ENCODE measurements at regions not wholly inside any gene's neighbourhood (a gene's known extent, or its start where the extent isn't known, plus 50 kb on each side); places are given as distances from the start of the nearest gene placed in this dataset.
"Not testable (repeated sequence)": the region's sequence is repeated elsewhere in the genome, so short reads cannot be mapped to it uniquely, and the experiment has no call there.

DNA sequence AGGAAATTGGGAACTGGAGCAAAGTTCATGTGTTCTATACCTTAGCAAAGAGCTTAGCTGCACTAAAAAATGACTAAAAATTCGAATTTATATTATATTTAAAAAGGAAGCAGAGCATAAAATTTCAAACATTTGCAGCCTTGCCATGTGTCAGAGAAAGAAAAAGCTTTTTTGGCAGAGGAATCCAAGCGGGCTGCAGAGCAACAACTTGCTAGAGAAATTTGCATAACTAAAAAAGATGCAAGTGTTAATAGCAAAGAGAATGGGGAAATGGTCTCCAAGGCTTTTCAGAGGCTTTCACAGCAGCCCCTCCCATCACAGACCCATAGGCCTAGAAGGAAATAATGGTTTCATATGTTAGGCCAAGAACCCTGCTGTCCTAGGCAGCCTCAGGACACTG is 1315.9 kb downstream of the DSC3 start:
- H3K36me3 ChIP-seq (ENCODE audit: insufficient read depth, low read length, poor library complexity, severe bottlenecking), result no peaks in the 10 kb centered on the region
- intact Hi-C loops (cut with micrococcal nuclease; ENCODE audit: unreplicated experiment), result no loop called here
- no peak for TF ChIP-seq EZH2 (IDR thresholded peaks at IDR 0.05; ENCODE audit: borderline replicate concordance, low read depth, low read length, poor library complexity, severe bottlenecking)
- no peaks in the 10 kb centered on the region for H3K4me1 ChIP-seq (ENCODE audit: insufficient read depth, low read length, poor library complexity, severe bottlenecking)
- BruUV-seq (replicated peaks), result no TSS peak
- H3K9me3 ChIP-seq (ENCODE audit: low read depth, low read length, poor library complexity, severe bottlenecking), result peaks cover 5% of the 10 kb centered on the region
- ChIA-PET CTCF (no interaction called here), POLR2A (ENCODE audit: low non-redundant PET) (no interaction called here)
- H3K27ac ChIP-seq (ENCODE audit: low read depth, low read length, poor library complexity, severe bottlenecking), result no peak overlapping the region
- H3K27me3 ChIP-seq (replicated peaks; ENCODE audit: insufficient read depth, low read depth, low read length, poor library complexity), result no peaks in the 10 kb centered on the region
- H3K4me3 ChIP-seq (ENCODE audit: low read depth, low read length, poor library complexity, severe bottlenecking), result no peak overlapping the region
- DNase-seq (ENCODE audit: low spot score), result no peak

DNA sequence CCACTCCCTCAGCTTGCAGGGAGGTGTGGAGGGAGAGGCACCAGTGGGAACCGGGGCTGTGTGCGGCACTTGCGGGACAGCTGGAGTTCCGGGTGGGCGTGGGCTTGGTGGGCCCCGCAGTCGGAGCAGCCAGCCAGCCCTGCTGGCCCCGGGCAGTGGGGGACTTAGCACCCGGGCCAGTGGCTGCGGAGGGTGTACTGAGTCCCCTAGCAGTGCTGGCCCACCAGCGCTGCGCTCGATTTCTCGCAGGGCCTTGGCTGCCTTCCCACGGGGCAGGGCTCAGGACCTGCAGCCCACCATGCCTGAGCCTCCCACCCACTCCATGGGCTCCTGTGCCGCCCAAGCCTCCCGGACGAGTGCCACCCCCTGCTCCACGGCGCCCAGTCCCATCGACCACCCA is 1319.1 kb downstream of the DSC3 start:
- H3K4me1 ChIP-seq (ENCODE audit: insufficient read depth, low read length, poor library complexity, severe bottlenecking); BruUV-seq (replicated peaks); intact Hi-C loops (cut with micrococcal nuclease; ENCODE audit: unreplicated experiment); H3K4me3 ChIP-seq (ENCODE audit: low read depth, low read length, poor library complexity, severe bottlenecking); H3K27me3 ChIP-seq (replicated peaks; ENCODE audit: insufficient read depth, low read depth, low read length, poor library complexity); DNase-seq (ENCODE audit: low spot score); POLR2A ChIA-PET (ENCODE audit: low non-redundant PET); CTCF ChIA-PET; H3K27ac ChIP-seq (ENCODE audit: low read depth, low read length, poor library complexity, severe bottlenecking); H3K36me3 ChIP-seq (ENCODE audit: insufficient read depth, low read length, poor library complexity, severe bottlenecking); H3K9me3 ChIP-seq (ENCODE audit: low read depth, low read length, poor library complexity, severe bottlenecking): not testable (repeated sequence)

DNA sequence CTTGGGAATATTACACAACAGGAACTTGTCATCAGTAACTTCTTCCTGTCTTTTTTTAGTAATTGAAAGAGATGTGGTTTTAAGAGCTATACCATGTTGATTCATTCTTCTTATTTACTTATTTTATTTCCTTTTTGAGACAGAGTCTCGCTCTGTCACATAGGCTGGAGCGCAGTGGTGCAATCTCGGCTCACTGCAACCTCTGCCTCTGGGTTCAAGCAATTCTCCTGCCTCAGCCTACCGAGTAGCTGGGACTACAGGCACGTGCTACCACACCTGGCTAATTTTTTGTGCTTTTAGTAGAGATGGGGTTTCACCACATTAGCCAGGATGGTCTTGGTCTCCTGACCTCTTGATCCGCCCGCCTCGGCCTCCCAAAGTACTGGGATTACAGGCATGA is 1326.6 kb downstream of the DSC3 start:
- POLR2A ChIA-PET (ENCODE audit: low non-redundant PET); BruUV-seq (replicated peaks); CTCF ChIA-PET: not testable (repeated sequence)

DNA sequence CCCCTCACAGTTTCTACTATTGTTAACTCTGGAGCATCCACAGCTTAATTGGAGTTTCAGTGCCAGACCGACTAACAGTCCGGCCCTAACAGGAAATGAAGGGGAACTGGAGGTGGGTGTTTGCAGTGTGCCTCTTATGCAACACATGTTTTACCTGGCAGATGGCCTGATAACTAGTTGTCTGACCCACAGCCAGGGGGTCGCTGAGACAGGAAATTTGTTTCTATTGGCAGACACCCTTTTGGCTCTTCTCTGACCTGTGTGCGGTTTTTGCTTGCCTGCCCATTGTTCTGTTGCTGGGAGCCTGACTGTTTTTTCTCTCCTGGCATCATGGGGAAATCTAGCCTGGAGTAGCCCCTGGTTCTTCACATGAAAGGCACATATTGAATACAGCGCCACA is 1329.8 kb downstream of the DSC3 start:
- Histone ChIP-seq H3K4me3 (ENCODE audit: low read depth, low read length, poor library complexity, severe bottlenecking) (no peak overlapping the region), H3K36me3 (ENCODE audit: insufficient read depth, low read length, poor library complexity, severe bottlenecking) (no peaks in the 10 kb centered on the region), H3K9me3 (ENCODE audit: low read depth, low read length, poor library complexity, severe bottlenecking) (no peaks in the 10 kb centered on the region), H3K27ac (ENCODE audit: low read depth, low read length, poor library complexity, severe bottlenecking) (no peak overlapping the region), H3K4me1 (ENCODE audit: insufficient read depth, low read length, poor library complexity, severe bottlenecking) (no peaks in the 10 kb centered on the region), H3K27me3 (replicated peaks; ENCODE audit: insufficient read depth, low read depth, low read length, poor library complexity) (no peaks in the 10 kb centered on the region)
- TF ChIP-seq, protein P1, sequence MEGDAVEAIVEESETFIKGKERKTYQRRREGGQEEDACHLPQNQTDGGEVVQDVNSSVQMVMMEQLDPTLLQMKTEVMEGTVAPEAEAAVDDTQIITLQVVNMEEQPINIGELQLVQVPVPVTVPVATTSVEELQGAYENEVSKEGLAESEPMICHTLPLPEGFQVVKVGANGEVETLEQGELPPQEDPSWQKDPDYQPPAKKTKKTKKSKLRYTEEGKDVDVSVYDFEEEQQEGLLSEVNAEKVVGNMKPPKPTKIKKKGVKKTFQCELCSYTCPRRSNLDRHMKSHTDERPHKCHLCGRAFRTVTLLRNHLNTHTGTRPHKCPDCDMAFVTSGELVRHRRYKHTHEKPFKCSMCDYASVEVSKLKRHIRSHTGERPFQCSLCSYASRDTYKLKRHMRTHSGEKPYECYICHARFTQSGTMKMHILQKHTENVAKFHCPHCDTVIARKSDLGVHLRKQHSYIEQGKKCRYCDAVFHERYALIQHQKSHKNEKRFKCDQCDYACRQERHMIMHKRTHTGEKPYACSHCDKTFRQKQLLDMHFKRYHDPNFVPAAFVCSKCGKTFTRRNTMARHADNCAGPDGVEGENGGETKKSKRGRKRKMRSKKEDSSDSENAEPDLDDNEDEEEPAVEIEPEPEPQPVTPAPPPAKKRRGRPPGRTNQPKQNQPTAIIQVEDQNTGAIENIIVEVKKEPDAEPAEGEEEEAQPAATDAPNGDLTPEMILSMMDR (conservative IDR thresholded peaks at IDR 0.05; ENCODE audit: low read depth, low read length), result no peak
- TF ChIP-seq EZH2 (IDR thresholded peaks at IDR 0.05; ENCODE audit: borderline replicate concordance, low read depth, low read length, poor library complexity, severe bottlenecking), result no peak
- CTCF ChIA-PET, result no interaction called here
- no peak for DNase-seq (ENCODE audit: low spot score)
- POLR2A ChIA-PET (ENCODE audit: low non-redundant PET), result no interaction called here
- intact Hi-C loops (cut with micrococcal nuclease; ENCODE audit: unreplicated experiment), result no loop called here
- no TSS peak for BruUV-seq (replicated peaks)

More for the DNA sequence above, 1326.6 kb downstream of the DSC3 start:
- DNase-seq (ENCODE audit: low spot score), result peak; percentile 37
- H3K27me3 ChIP-seq (replicated peaks; ENCODE audit: insufficient read depth, low read depth, low read length, poor library complexity); H3K27ac ChIP-seq (ENCODE audit: low read depth, low read length, poor library complexity, severe bottlenecking); H3K9me3 ChIP-seq (ENCODE audit: low read depth, low read length, poor library complexity, severe bottlenecking); intact Hi-C loops (cut with micrococcal nuclease; ENCODE audit: unreplicated experiment); H3K4me1 ChIP-seq (ENCODE audit: insufficient read depth, low read length, poor library complexity, severe bottlenecking); H3K36me3 ChIP-seq (ENCODE audit: insufficient read depth, low read length, poor library complexity, severe bottlenecking); H3K4me3 ChIP-seq (ENCODE audit: low read depth, low read length, poor library complexity, severe bottlenecking): not testable (repeated sequence)

DNA sequence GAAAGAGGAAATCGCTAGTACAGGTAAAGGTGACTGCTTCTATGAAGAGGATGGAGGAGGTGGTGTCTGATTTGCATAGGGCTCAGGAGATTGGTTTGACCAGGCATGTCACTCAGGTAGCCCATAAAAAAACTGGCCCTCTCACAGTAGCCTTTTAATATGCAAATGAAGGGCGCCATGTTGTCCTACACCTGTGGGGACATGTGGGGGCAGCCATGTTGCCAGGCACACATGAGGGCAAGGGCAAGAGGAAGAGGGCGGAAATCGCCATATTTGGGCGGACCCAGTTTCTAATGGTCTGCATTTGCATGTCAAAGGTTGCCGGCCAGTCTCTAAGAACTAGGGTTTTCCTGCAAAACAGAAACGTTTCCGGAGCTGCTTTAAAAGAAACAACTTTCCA is 1330.6 kb downstream of the DSC3 start:
- DNase-seq (ENCODE audit: low spot score), result no peak
- H3K27ac ChIP-seq (ENCODE audit: low read depth, low read length, poor library complexity, severe bottlenecking), result no peak overlapping the region
- intact Hi-C loops (cut with micrococcal nuclease; ENCODE audit: unreplicated experiment), result no loop called here

More for the DNA sequence above, 1330.6 kb downstream of the DSC3 start:
- BruUV-seq (replicated peaks), result no TSS peak
- no peaks in the 10 kb centered on the region for H3K36me3 ChIP-seq (ENCODE audit: insufficient read depth, low read length, poor library complexity, severe bottlenecking)
- H3K9me3 ChIP-seq (ENCODE audit: low read depth, low read length, poor library complexity, severe bottlenecking), result no peaks in the 10 kb centered on the region
- no peak overlapping the region for H3K4me3 ChIP-seq (ENCODE audit: low read depth, low read length, poor library complexity, severe bottlenecking)
- no peak for TF ChIP-seq EZH2 (IDR thresholded peaks at IDR 0.05; ENCODE audit: borderline replicate concordance, low read depth, low read length, poor library complexity, severe bottlenecking)
- TF ChIP-seq, protein P1 (conservative IDR thresholded peaks at IDR 0.05; ENCODE audit: low read depth, low read length), result no peak
- no peaks in the 10 kb centered on the region for H3K27me3 ChIP-seq (replicated peaks; ENCODE audit: insufficient read depth, low read depth, low read length, poor library complexity)
- H3K4me1 ChIP-seq (ENCODE audit: insufficient read depth, low read length, poor library complexity, severe bottlenecking), result no peaks in the 10 kb centered on the region
- ChIA-PET POLR2A (ENCODE audit: low non-redundant PET) (no interaction called here), CTCF (no interaction called here)

Measured in A673 (cell line).